Skin of body (tissue), 1 donor: ENCODE measurements at regions not wholly inside any gene's neighbourhood (a gene's known extent, or its start where the extent isn't known, plus 50 kb on each side); places are given as distances from the start of the nearest gene placed in this dataset.

Source experiments
- DNase-seq: peaks from one replicate; lab custom pipeline; 2025; lab: John Stamatoyannopoulos, UW

DNA sequence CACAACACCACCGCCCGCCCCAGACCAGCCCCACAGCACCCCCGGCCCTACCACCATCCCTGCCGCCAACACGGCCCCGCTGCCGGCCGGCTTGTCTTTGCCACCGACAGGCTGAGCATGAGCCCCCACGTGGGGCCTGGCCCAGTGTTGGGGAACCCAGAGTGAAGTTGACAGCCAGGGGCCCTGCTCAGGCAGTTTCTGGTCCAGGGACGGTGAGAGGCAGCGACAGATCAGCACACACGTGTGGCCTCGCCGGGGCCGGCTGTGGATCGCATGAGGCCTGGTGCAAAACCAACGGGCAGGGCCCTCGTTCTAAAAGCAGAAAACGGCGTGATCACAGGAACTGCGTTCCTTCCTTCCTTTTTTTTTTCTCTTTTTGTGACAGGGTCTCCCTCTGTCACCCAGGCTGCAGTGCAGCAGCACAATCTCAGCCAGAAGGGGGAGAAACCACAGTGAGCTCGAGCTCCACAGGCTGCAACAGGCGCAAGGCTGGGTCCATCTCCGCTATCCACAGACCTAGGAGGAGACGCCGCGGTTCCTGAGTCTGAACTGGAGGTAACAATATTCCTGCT is 50.5 kb upstream of the FBRSL1 start:
- DNase-seq = no peak

DNA sequence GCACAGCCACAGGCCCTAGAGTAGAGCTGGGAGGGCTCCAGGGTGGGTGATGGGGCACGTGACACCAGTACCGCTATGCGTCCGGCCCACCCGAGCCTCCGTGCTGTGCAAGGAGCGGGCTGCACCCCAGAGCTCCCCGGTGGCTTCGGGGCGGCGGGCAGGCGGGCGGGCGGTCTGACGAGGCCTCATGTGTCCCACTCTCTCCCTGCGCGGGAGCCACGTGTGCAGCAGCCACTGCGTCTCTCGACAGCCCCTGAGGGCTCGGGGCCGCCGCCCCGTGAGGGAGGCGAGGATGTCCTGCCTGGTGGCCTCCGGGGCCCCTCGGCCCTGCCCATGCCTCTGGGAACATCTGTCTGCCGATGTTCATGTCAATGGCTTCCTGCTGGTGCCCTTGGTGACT is 51.2 kb upstream of the FBRSL1 start:
- DNase-seq = no peak

DNA sequence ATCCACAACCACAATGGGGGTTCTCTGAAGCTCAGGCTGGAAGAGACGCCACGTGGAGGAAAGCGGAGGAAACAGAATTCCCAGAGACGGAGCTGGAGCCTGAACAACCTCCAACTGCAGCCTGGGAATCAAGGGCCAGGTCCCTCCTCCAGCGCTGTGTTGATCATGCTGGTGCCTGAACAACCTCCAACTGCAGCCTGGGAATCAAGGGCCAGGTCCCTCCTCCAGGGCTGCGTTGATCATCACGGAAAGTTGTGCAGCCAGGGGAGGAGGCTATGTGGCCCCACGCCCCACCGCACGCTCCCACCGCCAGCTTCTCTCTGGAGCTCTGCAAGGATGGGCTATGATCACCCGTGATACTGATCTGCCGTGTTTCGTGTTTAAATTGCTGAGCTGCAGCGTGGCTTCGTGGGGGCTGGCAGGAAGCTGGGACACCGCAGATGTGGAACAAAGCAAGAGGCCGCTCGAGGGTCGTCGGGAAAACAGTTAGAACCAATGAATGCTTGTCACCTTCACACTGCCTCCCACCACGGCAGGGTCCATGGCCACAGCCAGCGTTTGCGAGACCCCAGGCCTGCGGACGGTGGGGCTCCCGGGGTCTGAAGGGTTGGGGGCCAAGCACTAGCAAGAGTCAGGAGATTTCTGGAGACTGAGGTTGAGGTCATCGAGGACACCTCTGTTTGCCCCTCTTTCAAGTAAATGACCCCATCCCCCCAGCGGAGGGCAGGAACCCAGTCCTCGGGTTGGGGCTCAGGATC is 51.8 kb upstream of the FBRSL1 start:
- DNase-seq = peak; percentile 24

DNA sequence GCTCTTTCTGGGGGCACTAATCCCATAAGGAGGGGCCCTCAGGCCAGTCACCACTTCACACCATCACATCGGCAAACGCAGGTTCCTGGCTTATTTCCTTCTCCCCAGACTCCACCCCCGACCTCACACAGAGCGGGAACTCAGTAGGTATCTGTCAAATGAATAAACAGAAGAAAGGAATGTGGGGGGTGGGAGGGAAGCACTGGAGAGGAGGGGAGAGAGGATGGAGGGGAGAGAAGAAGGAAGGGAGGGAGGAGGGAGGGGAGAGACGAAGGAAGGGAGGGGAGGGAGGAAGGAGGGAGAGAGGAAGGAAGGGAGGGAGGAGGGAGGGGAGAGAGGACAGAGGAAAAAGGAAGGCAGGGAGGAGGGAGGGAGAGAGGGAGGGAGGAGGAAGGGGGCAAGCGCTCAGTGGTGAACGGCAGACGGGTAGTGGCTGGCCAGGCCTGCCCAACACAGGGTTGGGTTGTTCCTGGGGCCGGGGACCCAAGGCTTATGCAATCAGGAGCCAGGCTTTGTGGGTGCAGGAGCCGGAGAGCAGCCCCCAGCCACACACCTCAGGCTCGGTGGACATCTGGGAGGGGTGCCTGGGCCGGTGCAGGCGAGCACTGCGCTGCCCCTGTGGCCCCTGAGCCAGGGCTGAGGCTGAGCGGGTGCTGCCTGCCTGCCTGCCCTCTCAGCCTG is 52.6 kb upstream of the FBRSL1 start:
- no peak for DNase-seq

DNA sequence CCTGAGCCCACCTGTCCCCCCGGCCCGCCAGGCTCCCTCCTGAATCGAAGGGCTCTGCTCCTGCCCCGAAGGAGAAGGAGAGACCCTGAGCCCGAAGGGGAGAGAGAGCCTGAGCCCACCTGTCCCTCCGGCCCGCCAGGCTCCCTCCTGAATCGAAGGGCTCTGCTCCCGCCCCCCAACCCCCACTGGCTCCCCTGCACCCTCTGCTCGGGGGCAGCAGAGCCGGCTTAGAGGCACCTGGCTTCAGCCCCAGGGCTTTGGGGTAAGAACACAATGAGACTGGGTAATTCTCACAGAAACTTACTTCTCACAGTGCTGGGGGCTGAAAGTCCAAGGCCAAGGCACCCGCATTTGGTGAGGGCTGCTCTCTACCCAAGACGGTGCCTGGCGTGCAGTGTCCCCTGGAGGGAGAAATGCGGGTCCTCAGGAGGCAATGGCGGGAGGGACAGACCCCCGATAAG is 53.1 kb upstream of the FBRSL1 start:
- DNase-seq = no peak

DNA sequence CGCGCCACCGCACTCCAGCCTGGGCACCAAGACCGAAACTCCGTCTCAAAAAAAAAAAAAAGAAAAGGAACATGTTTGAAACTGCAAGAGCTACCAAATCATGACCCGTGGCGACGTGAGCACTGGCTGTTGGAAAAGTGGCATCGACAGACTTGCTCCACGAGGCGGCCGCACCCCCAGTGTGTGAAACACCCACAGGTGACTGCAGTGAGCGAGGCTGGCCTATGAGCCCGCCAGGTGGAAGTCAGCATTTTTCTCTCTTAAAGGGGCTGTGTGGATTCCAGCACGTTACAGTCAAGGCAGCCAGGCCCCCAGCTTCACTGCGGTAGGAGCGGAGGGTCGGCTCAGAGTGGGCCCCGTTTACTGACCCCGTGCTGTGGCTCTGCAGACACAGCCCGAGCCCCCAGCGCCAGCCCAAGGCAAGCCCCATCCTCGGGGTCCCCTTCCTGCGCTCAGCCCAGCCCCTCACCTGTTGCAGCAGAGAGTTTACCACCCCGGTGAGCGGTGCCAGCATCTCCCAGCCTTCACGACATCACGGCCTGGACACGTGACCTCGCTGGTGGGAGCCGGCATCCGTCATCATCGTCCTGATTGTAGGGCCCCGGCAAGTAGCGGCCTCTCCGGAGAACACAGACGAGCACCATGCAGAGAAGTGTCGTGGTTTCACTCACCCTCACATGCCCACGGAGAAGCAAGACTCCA is 54.3 kb upstream of the FBRSL1 start:
- DNase-seq = no peak

DNA sequence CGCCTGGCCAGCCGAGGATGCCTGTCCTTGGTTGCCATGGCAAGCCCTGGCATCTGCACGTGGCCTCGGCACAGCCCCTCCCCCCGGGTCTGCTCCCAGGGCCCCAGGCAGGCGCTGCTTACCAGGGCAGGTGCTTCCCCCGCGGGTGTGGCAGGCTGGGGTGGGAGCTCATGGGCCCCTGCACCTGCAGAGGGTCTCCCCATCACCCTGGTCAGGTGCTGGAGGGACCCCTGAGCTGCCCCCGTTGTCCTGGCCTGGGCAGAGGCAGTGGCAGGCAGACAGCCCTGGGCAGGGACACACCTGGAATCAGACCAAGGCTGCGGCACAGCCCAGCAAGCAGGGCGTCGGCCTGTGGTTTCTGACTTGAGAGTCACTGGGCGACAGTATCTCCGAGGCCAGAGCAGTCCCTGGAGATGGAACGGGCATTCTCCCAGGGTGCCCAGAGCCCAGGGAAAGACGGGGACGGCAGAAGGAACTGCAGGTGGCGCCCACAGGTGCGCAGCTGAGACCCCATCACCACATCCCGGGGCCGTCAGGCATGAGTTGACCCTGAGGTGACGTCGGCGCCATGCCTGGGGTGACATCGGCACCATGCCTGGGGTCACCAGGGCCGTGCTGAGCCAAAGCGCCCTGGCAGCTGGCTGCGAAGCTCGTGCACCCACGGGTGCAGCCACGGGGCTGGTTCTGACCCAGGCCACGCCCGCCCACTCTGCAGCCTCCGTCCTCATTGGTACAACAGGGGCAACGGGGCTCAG is 56.1 kb upstream of the FBRSL1 start:
- DNase-seq = no peak

DNA sequence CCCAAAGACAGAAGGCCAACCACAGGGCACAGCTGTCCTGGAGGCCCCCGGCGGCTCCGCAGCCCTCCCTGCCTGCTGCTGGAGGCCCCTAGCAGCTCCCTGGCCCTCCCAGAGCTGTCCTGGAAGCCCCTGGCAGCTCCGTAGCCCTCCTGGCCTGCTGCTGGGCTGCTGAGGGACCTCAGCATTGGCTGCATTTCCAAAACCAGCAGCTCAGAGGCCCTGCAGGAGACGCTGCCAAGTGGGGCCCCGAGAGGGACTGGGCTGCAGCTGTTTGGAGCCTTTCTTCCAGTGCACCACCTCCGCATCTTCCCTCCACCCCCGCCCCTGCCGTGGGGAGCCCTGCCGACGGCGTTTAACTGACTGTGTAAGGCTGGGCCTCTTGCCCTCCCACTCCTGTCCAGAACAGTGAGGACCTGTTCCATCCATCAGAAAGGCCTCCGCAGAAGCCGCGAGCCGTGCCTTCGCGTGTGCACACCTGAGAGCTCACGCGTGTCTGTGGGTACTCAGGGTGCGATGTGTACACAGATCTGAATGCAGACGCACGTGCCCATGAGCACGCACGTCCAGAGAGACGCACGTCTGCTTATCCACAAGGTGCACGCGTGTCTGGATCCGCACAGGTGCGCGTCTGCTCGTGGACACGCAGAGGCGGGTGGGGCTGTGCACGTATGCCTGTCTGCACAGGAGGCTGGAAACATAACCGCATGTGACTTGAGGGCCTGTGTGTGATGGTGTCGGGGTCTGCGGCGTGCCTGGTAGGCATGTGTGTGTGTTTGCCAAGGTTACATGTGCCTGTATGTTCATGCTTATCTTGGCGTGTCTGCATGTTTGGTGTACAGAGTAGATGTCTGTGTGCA is 57.0 kb upstream of the FBRSL1 start:
- DNase-seq = peak; percentile 68

DNA sequence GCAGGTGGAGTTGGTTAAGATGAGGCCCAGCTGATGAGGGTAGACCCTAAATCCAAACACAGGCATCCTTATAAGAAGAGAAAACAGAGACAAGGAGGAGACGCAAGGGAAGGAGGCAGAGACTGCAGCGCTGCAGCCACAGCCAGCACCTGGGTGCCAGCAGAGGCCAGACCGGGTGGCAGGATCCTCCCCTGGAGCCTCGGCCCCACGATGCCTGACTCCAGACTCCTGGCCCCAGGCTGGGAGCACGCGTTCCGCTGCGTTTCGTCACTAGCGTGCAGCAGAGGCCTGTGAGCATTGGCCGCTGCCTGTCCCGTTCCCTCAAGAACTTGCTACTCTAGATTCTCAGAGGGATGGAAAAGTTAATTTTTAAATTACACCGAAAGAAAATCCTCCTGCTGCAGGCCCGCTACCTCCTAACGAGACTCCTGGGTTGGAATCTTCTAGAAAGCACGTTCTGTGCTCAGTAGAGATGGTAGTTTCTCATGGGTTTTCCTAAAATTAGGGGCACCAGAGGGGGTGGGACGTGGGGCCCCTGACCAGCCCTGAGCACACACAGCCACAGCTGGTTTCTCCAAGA is 57.7 kb upstream of the FBRSL1 start:
- DNase-seq = no peak

DNA sequence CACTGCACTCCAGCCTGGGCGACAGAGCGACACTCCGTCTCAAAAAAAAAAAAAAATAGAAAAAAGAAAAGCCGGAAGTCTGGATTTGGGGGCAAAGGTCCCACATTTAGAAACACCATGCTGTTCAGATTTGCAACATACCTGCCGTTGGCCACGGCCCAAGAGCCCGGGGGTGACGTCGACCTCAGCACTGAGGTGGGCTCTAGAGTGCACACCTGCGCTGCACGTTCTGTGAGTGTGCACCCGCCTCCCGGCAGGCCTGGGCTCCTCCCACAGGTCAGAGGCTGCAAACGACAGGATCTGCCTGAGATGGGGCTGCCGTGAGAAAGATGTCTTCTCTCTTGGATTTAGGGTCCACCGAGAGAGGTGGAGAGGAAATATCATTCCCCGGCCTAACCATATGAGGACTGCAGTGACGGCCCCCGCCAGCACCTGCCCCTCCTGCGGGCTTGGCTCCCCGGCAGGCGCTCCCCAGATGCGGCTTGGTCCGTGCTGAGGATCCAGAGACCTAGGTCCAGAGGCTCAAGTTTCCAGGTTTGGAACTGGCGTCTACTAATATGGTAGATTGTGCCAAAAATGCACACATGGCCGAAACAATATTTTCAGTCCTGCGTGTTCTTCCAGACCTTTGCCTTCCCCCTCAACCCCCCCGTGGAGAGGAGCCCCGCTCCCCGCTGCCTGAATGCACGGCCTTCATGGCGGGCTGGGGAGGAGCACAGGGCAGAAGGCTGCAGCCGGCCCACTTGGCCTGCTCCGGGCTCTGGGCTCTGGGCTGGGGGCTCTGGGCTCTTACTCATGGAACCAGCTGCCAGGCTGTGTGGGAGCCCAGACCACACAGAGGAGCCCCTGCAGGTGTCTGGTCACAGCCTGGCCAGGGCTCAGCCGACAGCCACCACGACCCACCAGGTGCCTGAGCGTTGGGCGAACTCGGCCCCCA is 58.8 kb upstream of the FBRSL1 start:
- DNase-seq = peak; percentile 27

DNA sequence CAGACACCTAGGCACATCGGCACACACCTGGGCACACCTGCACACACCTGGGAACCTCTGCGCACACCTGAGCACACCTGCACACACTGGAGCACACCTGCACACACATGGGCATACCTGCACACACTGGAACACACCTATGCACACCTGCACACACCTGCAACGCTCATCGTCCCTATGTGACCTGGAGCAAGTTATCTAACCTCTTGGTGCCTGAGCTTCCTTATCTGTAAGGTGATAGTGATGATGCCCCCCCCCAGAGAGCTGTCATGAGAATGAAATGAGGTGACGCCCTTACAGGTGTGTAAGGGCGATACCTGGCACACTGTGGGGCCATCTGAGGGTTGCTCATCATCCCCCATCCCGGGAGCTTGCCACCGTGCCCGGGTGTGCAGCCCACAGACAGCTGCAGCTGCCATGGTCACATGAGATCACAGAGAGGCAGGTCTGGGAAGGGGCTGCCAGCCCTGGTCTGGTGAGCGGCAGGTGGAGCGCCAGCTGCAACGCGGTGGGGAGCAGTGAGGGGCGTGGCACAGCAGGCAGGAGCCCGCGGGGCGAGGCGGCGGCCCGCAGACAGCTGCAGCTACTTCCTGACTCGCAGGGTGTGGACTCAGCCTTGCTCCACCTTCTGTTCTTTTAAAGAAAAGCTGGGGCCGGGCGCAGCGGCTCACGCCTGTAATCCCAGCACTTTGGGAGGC is 59.9 kb upstream of the FBRSL1 start:
- peak; percentile 45 for DNase-seq

DNA sequence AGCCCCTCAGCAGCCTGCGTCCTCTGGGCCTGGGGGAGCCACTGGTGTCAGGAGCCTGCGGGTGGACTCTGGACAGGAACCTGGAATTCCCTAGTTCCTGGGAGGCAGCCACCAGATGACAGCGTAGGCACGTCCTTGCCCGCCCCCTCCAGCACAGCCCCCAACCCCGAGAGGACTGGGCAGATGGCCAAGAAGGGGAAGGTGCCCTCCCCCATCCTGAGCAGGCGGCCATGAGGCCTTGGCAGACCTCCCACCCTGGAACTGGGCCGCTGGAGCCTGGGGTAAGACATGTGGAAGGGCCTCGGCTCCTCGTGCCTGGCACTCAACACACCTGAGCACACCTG is 60.4 kb upstream of the FBRSL1 start:
- DNase-seq = no peak

DNA sequence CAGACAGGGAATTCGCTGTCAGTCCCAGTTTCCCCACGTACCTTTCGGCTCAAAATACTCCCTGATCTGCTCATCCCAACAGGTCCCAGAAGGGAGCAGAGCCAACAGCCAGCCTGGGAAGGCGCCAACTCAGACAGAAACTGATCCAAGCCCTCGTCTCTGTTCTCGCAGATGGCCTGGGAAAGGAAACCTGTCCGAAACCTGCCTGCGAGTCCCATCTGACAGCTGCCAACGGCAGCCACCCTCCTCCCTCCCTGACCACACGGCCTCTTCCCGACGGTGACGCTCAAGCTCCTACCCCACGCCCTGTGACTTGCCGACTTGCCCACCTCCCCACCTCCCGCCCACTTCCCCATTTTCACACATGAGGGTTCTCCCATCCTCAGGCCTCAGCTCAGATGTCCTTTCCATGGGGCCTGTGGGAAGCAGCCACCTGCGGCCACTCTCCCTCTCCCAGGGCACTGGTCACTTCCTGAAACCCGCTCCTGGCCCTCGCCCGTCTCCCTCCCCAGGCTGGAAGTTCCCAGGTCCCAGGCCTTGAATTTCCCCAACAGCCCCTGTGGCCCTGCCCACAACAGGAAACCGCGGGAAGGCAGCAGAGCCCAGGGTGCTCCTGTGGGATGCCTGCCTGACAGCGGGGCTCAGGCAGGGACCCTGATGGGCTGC is 60.9 kb upstream of the FBRSL1 start:
- DNase-seq = no peak

DNA sequence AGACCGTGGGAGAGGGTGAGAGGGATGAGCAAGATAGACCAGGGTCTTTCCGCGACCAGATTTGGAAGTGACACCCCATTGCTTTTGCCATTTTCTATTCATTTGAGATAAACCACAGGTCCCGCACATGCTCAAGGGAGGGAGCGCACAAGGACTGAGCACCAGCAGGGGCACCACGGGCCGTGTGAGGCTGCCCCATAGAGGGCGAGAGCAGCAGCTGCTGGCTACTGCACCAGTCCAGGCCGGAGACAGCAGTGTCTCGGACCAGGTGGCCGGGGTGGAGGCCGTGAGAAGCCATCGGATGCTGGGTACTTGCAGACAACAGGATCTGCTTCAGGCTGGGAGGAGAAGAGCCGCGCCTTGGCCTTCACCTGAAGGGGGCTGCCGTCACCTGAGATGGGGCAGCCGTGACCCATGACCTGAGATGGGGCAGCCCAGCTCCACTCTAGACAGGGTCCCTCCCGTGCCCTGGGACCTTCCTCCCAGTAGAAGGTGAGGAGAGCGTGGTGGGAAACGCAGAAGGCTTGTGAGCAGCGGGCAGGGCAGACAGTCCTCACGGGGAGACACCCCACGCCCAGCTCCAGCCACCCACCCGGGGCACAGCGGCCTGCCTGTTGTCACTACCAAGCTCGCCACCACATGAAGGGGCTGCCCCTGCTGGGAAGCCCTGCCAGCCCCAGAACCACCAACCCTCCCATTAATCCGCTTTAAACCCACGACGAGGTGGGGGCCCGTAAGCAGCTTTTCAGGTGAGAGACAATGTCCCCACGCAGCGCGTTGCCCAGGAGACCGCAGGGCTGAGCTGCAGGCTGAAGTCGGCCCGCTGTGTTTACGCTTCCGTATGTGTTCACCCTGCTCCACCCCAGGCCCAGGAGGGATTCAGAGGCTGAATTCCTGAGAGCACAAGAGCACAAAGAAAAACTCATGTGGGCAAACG is 61.7 kb upstream of the FBRSL1 start:
- DNase-seq = no peak

DNA sequence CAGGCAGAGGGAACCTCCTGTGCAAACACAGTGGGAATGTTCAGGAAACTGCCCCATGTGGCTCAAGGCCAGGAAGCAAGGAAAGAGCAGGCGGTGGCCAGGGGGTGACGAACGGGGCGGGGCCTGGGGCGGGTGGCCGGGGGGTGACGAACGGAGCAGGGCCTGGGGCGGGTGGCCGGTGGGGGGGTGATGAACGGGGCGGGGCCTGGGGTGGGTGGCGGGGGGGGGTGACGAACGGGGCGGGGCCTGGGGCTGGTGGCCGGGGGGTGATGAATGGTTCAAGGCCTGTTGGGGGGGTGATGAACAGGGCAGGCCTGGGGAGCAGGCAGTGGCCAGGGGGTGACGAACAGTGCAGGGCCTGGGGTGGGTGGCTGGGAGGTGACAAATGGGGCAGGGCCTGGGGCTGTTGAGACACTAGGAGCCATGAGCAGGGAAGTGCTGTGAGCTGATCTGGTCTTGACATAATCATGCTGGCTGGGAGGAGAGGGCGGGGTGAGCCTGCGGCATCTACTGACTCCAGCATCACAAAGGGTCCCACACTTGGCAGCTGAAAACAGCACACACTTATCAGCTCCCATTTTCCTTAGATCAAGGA is 62.7 kb upstream of the FBRSL1 start:
- DNase-seq = no peak
